Neural cell (in vitro differentiated cells): ENCODE measurements at regions not wholly inside any gene's neighbourhood (a gene's known extent, or its start where the extent isn't known, plus 50 kb on each side); places are given as distances from the start of the nearest gene placed in this dataset.

Source experiments
- H2AFZ ChIP-seq: fragments of 200-600, 300-800 bp; sonication (generic), shearing (Covaris generic); 2 replicates; pipeline ENCODE4 v1.6.0; 2014; ENCODE audit warnings: low read depth, mild to moderate bottlenecking, antibody characterized with exemption, low read length, moderate library complexity
- H3F3A ChIP-seq: fragments of 200-600 bp; shearing (Covaris generic); 2 replicates; pipeline ENCODE4 v1.6.1; 2016; ENCODE audit warnings: mild to moderate bottlenecking, moderate library complexity, mixed read lengths, antibody characterized with exemption, low read length; ENCODE audit not compliant: insufficient read depth, poor library complexity, severe bottlenecking
- H3K27ac ChIP-seq: fragments of 200-600, 300-800 bp; sonication (generic), shearing (Covaris generic); 2 replicates; pipeline ENCODE4 v1.5.1; 2014; ENCODE audit warnings: mild to moderate bottlenecking, low read length, moderate library complexity
- H3K27me3 ChIP-seq: fragments of 300-800, 200-600 bp; sonication (generic), shearing (Covaris generic); 2 replicates; pipeline ENCODE4 v1.6.0; 2014; ENCODE audit warnings: mild to moderate bottlenecking, low read depth, low read length, moderate library complexity; ENCODE audit not compliant: insufficient read depth
- H3K36me3 ChIP-seq: fragments of 300-800, 200-600 bp; sonication (generic), shearing (Covaris generic); 2 replicates; pipeline ENCODE4 v1.5.1; 2014; ENCODE audit warnings: mild to moderate bottlenecking, antibody characterized with exemption, low read length, moderate library complexity; ENCODE audit not compliant: insufficient read depth
- H3K4me2 ChIP-seq: fragments of 300-800, 200-600 bp; sonication (generic), shearing (Covaris generic); 2 replicates; pipeline ENCODE4 v1.6.0; 2014; ENCODE audit warnings: mild to moderate bottlenecking, low read length
- H3K4me3 ChIP-seq: fragments of 300-800, 200-600 bp; sonication (generic), shearing (Covaris generic); 2 replicates; pipeline ENCODE4 v1.5.1; 2014; ENCODE audit warnings: mild to moderate bottlenecking, low read length, moderate library complexity
- H3K79me2 ChIP-seq: fragments of 200-600 bp; shearing (Covaris generic); replicated peaks from 2 replicates; pipeline ENCODE4 v1.6.0; 2014; ENCODE audit warnings: mild to moderate bottlenecking, low read length, moderate library complexity; ENCODE audit not compliant: insufficient read depth
- H3K9ac ChIP-seq: fragments of 300-800, 200-600 bp; sonication (generic), shearing (Covaris generic); 2 replicates; pipeline ENCODE4 v1.6.1; 2016; ENCODE audit warnings: mild to moderate bottlenecking, low read length, mixed read lengths
- H3K9me2 ChIP-seq: fragments of 200-600 bp; shearing (Covaris generic); 2 replicates; pipeline ENCODE4 v1.6.1; 2016; ENCODE audit warnings: mild to moderate bottlenecking, low read length, mixed read lengths; ENCODE audit not compliant: insufficient read depth
- H3K9me3 ChIP-seq: fragments of 200-600, 300-800 bp; sonication (generic), shearing (Covaris generic); 2 replicates; pipeline ENCODE4 v1.6.1; 2016; ENCODE audit warnings: mild to moderate bottlenecking, mixed run types, low read length, moderate library complexity, mixed read lengths
- H4K20me1 ChIP-seq: fragments of 200-600 bp; shearing (Covaris generic); 2 replicates; pipeline ENCODE4 v1.6.1; 2016; ENCODE audit warnings: mild to moderate bottlenecking, mixed run types; ENCODE audit not compliant: insufficient read depth
- CTCF ChIP-seq: fragments of 450-650 bp; IDR thresholded peaks from 2 replicates; pipeline ENCODE4 v1.5.1; 2014; ENCODE audit warnings: antibody characterized with exemption, mild to moderate bottlenecking, moderate library complexity; ENCODE audit not compliant: poor library complexity, severe bottlenecking
- EP300 ChIP-seq: fragments of 450-650 bp; conservative IDR thresholded peaks from 2 replicates; pipeline ENCODE4 v1.6.1; 2014; ENCODE audit warnings: antibody characterized with exemption, mild to moderate bottlenecking, moderate library complexity; ENCODE audit not compliant: poor library complexity, severe bottlenecking
- EZH2 ChIP-seq: fragments of 200-600, 300-800 bp; shearing (Covaris generic), sonication (generic); IDR thresholded peaks from 2 replicates; pipeline ENCODE4 v1.6.1; 2014; ENCODE audit warnings: antibody characterized with exemption, low read length, borderline replicate concordance, mild to moderate bottlenecking; ENCODE audit not compliant: insufficient read depth, poor library complexity, severe bottlenecking
- MXI1 ChIP-seq: fragments of 450-650 bp; conservative IDR thresholded peaks from 2 replicates; pipeline ENCODE4 v1.6.1; 2014; ENCODE audit warnings: antibody characterized with exemption, mild to moderate bottlenecking; ENCODE audit not compliant: poor library complexity, severe bottlenecking
- POLR2AphosphoS5 ChIP-seq: IDR thresholded peaks from 2 replicates; pipeline ENCODE4 v1.6.1; 2012
- RAD21 ChIP-seq: fragments of 450-650 bp; conservative IDR thresholded peaks from 2 replicates; pipeline ENCODE4 v1.6.1; 2014; ENCODE audit warnings: antibody characterized with exemption, mild to moderate bottlenecking, moderate library complexity
- SMC3 ChIP-seq: fragments of 450-650 bp; conservative IDR thresholded peaks from 2 replicates; pipeline ENCODE4 v1.6.1; 2014; ENCODE audit warnings: antibody characterized with exemption, mild to moderate bottlenecking, moderate library complexity; ENCODE audit not compliant: poor library complexity
- TAF1 ChIP-seq: IDR thresholded peaks from 2 replicates; pipeline ENCODE4 v1.6.1; 2012; ENCODE audit warnings: low read depth
- TF ChIP-seq, protein P1 (sequence below): IDR thresholded peaks from 2 replicates; pipeline ENCODE4 v1.6.1; 2012; ENCODE audit warnings: borderline replicate concordance

GRCh38 chr2:217511850-217512249, 490.9 kb downstream of the TNS1 start:
- no peaks in the 10 kb centered on the region for H3K9me3 ChIP-seq
- no peak overlapping the region for H3K4me3 ChIP-seq
- no peaks in the 10 kb centered on the region for H3K79me2 ChIP-seq
- no peak overlapping the region for H3K4me2 ChIP-seq
- H3K9me2 ChIP-seq, result no peaks in the 10 kb centered on the region
- no peak overlapping the region for H3K9ac ChIP-seq
- no peaks in the 10 kb centered on the region for H3K36me3 ChIP-seq
- no peaks in the 10 kb centered on the region for H3K27me3 ChIP-seq
- H3K27ac ChIP-seq, result no peak overlapping the region
- TF ChIP-seq RAD21, result no peak
- no peak for TF ChIP-seq CTCF
- no peak for TF ChIP-seq MXI1
- TF ChIP-seq POLR2AphosphoS5, result no peak
- TF ChIP-seq, protein P1, sequence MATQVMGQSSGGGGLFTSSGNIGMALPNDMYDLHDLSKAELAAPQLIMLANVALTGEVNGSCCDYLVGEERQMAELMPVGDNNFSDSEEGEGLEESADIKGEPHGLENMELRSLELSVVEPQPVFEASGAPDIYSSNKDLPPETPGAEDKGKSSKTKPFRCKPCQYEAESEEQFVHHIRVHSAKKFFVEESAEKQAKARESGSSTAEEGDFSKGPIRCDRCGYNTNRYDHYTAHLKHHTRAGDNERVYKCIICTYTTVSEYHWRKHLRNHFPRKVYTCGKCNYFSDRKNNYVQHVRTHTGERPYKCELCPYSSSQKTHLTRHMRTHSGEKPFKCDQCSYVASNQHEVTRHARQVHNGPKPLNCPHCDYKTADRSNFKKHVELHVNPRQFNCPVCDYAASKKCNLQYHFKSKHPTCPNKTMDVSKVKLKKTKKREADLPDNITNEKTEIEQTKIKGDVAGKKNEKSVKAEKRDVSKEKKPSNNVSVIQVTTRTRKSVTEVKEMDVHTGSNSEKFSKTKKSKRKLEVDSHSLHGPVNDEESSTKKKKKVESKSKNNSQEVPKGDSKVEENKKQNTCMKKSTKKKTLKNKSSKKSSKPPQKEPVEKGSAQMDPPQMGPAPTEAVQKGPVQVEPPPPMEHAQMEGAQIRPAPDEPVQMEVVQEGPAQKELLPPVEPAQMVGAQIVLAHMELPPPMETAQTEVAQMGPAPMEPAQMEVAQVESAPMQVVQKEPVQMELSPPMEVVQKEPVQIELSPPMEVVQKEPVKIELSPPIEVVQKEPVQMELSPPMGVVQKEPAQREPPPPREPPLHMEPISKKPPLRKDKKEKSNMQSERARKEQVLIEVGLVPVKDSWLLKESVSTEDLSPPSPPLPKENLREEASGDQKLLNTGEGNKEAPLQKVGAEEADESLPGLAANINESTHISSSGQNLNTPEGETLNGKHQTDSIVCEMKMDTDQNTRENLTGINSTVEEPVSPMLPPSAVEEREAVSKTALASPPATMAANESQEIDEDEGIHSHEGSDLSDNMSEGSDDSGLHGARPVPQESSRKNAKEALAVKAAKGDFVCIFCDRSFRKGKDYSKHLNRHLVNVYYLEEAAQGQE, result no peak
- TF ChIP-seq EP300, result no peak
- no peak for TF ChIP-seq SMC3
- TF ChIP-seq TAF1, result no peak
- no peak for TF ChIP-seq EZH2
- no peaks in the 10 kb centered on the region for H3F3A ChIP-seq
- no peaks in the 10 kb centered on the region for H4K20me1 ChIP-seq
- no peak overlapping the region for H2AFZ ChIP-seq

- Histone ChIP-seq H3K27ac (no peak overlapping the region), H3K4me2 (no peak overlapping the region), H3F3A (no peaks in the 10 kb centered on the region), H4K20me1 (no peaks in the 10 kb centered on the region), H2AFZ (no peak overlapping the region), H3K36me3 (no peaks in the 10 kb centered on the region), H3K9me3 (no peaks in the 10 kb centered on the region), H3K9ac (no peak overlapping the region), H3K27me3 (no peaks in the 10 kb centered on the region), H3K9me2 (no peaks in the 10 kb centered on the region), H3K4me3 (no peak overlapping the region), H3K79me2 (no peaks in the 10 kb centered on the region)
- peak; percentile 98 for TF ChIP-seq SMC3
- no peak for TF ChIP-seq EZH2
- TF ChIP-seq RAD21, result peak; percentile 99
- TF ChIP-seq TAF1, result no peak
- TF ChIP-seq CTCF, result peak; percentile 96
- TF ChIP-seq, protein P1, result no peak
- peak; percentile 52 for TF ChIP-seq EP300
- no peak for TF ChIP-seq MXI1
Measured at GRCh38 chr2:217510771-217511291, 492.0 kb downstream of the TNS1 start.
